GM12878 (cell line): ENCODE measurements at regions not wholly inside any gene's neighbourhood (a gene's known extent, or its start where the extent isn't known, plus 50 kb on each side); places are given as distances from the start of the nearest gene placed in this dataset.

ENCODE experiments used
- BCL3 ChIP-seq: IDR thresholded peaks from 2 replicates; pipeline ENCODE4 v1.6.1; 2011; ENCODE audit warnings: borderline replicate concordance, low read depth, mild to moderate bottlenecking, moderate library complexity, low read length; ENCODE audit not compliant: insufficient read depth, poor library complexity, severe bottlenecking
- CTCF ChIP-seq, 3 experiments: IDR thresholded peaks in 2 of 3; conservative IDR thresholded peaks in 1 of 3; 2 replicates each; pipeline ENCODE4 v1.5.1; 2011; ENCODE audit warnings: low read depth in 3 of 3, low read length in 3 of 3, mild to moderate bottlenecking in 3 of 3, control low read depth in 2 of 3, moderate library complexity in 2 of 3, inconsistent platforms in 1 of 3, mixed read lengths in 1 of 3; ENCODE audit not compliant: control insufficient read depth in 2 of 3, insufficient read depth in 1 of 3; ENCODE audit errors: extremely low read depth in 1 of 3

DNA sequence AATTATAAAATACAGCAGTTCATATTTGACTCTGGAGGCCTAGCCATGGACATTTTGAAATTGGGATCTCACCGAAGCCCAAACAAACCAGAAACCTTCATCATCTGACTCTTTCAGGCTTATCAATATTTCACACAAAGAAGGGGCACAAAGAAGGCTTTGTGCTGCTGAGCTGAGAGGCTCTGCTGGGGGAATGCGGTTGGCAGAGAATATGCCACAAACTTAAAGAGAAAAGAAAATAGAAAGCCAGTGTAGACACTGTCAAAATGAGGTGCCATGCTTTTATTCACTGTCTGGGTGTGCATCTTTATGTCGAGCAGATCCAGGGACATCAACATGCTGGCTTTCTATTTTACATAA is 162.6 kb downstream of the QPCT start:
- TF ChIP-seq CTCF (IDR thresholded peaks at IDR 0.05 in 2 of 3, conservative IDR thresholded peaks at IDR 0.05 in 1 of 3; ENCODE audit: control insufficient read depth in 2 of 3, extremely low read depth in 1 of 3, insufficient read depth in 1 of 3, low read depth in 3 of 3, low read length in 3 of 3) (no peak), BCL3 (no peak)
